CD4-positive, alpha-beta memory T cell (primary cell): ENCODE measurements at regions not wholly inside any gene's neighbourhood (a gene's known extent, or its start where the extent isn't known, plus 50 kb on each side); places are given as distances from the start of the nearest gene placed in this dataset.

ENCODE experiments used
- CTCF ChIA-PET: fragments of 350-600 bp; sonication (Branson Sonifier 250); formaldehyde crosslinking; loops from one replicate; lab custom pipeline; 2021; ENCODE audit warnings: inconsistent platforms; ENCODE audit not compliant: partially characterized antibody; lab: Charles Lee
- POLR2A ChIA-PET: fragments of 350-600 bp; sonication (Branson Sonifier 250); formaldehyde crosslinking; loops from one replicate; lab custom pipeline; 2021; ENCODE audit not compliant: partially characterized antibody; lab: Charles Lee
- DNase-seq, 5 donors: peaks; one replicate each; pipeline versions ENCODE4 v3.0.0 to v3.0.0-alpha.2; 2020 to 2022; ENCODE audit warnings: mixed read lengths in 1 of 5
- H3K27ac ChIP-seq: one replicate; pipeline ENCODE4 v1.7.0; 2013; ENCODE audit warnings: low read depth, low read length
- H3K27me3 ChIP-seq: 2 replicates; pipeline ENCODE4 v1.7.0; 2013; ENCODE audit warnings: mild to moderate bottlenecking, low read length, moderate library complexity; ENCODE audit not compliant: insufficient read depth
- H3K36me3 ChIP-seq: 2 replicates; pipeline ENCODE4 v1.7.0; 2013; ENCODE audit warnings: mild to moderate bottlenecking, low read length, moderate library complexity; ENCODE audit not compliant: insufficient read depth
- H3K4me1 ChIP-seq: 2 replicates; pipeline ENCODE4 v1.7.0; 2013; ENCODE audit warnings: mild to moderate bottlenecking, low read length, moderate library complexity; ENCODE audit not compliant: insufficient read depth
- H3K4me3 ChIP-seq, 2 donors: one replicate each; pipeline ENCODE4 v1.7.0; 2013; ENCODE audit warnings: low read length in 2 of 2, mild to moderate bottlenecking in 1 of 2
- H3K9me3 ChIP-seq, 2 donors: one replicate each; pipeline ENCODE4 v1.7.0; 2013; ENCODE audit warnings: low read length in 2 of 2, control low read depth in 1 of 2; ENCODE audit not compliant: control insufficient read depth in 1 of 2
- H3K27ac Mint-ChIP-seq, 7 donors: one replicate each; pipeline ENCODE4 v1.8.0; 2020 to 2021; ENCODE audit warnings: mixed read lengths in 7 of 7, mild to moderate bottlenecking in 6 of 7, inconsistent platforms in 3 of 7, moderate library complexity in 3 of 7
- H3K27me3 Mint-ChIP-seq, 2 donors: one replicate each; pipeline ENCODE4 v1.8.0; 2020 to 2021; ENCODE audit warnings: mixed read lengths in 2 of 2
- H3K36me3 Mint-ChIP-seq, 2 donors: one replicate each; pipeline ENCODE4 v1.8.0; 2020 to 2021; ENCODE audit warnings: mixed read lengths in 2 of 2, inconsistent platforms in 1 of 2, mild to moderate bottlenecking in 1 of 2
- H3K4me1 Mint-ChIP-seq, 4 donors: one replicate each; pipeline ENCODE4 v1.8.0; 2020 to 2021; ENCODE audit warnings: mixed read lengths in 4 of 4, mild to moderate bottlenecking in 1 of 4
- H3K4me3 Mint-ChIP-seq, 8 donors: one replicate each; pipeline ENCODE4 v1.8.0; 2020 to 2021; ENCODE audit warnings: mixed read lengths in 8 of 8, mild to moderate bottlenecking in 7 of 8, moderate library complexity in 6 of 8, inconsistent platforms in 3 of 8
- H3K9me3 Mint-ChIP-seq, 8 donors: one replicate each; pipeline ENCODE4 v1.8.0; 2020 to 2021; ENCODE audit warnings: mixed read lengths in 8 of 8, mild to moderate bottlenecking in 5 of 8, inconsistent platforms in 3 of 8, moderate library complexity in 1 of 8
- intact Hi-C: fragments of 100-400 bp; cut with micrococcal nuclease; formaldehyde crosslinking; loops from one replicate; pipeline ENCODE4 v1.15.1; 2023

DNA sequence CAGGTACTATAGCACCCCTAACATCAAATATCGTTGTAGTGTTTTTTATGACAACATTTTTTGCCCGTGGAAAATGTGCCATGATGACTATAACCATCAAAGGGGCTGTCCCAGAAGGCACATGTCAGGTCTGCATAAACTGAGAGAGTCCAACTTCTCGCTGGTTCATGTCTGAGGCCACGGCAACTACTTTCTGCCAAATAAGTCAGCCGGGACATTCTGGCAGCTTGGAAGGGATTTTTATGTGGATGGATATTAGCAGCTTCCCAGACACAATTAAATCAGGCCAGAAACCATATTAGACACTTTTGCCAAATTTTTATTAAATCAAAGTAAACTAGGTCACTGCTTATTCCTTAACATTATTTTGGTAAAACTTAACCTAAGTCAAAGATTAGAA lies 477.4 kb upstream of the FZD8 start:
- POLR2A ChIA-PET: no interaction called here
- no peak for DNase-seq
- Histone ChIP-seq H3K9me3 (no peaks in the 10 kb centered on the region), H3K27ac (no peak overlapping the region), H3K4me3 (no peak overlapping the region), H3K27me3 (no peaks in the 10 kb centered on the region), H3K36me3 (no peaks in the 10 kb centered on the region), H3K4me1 (no peaks in the 10 kb centered on the region)
- intact Hi-C loops: no loop called here
- peaks cover 0 to 13% (median 5%) of the 10 kb centered on the region in 8 donors for H3K9me3 Mint-ChIP-seq
- H3K27ac Mint-ChIP-seq: no peak overlapping the region
- peaks cover 0 to 1% (median 0%) of the 10 kb centered on the region in 4 donors for H3K4me1 Mint-ChIP-seq
- no peak overlapping the region for H3K4me3 Mint-ChIP-seq
- H3K36me3 Mint-ChIP-seq: no peaks in the 10 kb centered on the region
- no peaks in the 10 kb centered on the region for H3K27me3 Mint-ChIP-seq
- CTCF ChIA-PET: no interaction called here

DNA sequence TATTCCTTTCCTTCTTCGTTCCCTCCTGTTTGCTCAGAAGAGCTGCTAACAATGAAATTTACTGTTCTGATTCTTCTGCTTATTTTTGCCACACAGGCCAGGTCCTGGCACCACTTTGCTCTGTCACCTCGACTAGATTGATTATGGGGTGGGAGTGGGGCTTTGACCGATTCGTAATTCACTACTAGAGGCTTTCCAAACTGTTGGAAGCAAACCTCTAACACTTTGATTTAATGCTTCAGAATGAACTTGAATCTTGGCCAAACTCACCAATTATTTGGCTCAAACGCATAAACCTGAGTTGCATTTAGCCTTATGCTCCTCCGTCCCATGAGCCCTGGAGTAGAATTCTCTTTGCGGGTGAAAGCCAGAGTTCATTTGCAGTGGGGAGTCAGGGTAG lies 476.2 kb upstream of the FZD8 start:
- intact Hi-C loops: no loop called here
- Mint-ChIP-seq H3K27me3 (no peaks in the 10 kb centered on the region), H3K4me3 (no peak overlapping the region), H3K4me1 (peaks cover 0 to 1% (median 0%) of the 10 kb centered on the region in 4 donors), H3K36me3 (no peaks in the 10 kb centered on the region), H3K27ac (no peak overlapping the region), H3K9me3 (peaks cover 0 to 8% (median 0%) of the 10 kb centered on the region in 8 donors)
- Histone ChIP-seq H3K9me3 (no peaks in the 10 kb centered on the region), H3K27ac (no peak overlapping the region), H3K36me3 (no peaks in the 10 kb centered on the region), H3K4me3 (no peak overlapping the region), H3K4me1 (no peaks in the 10 kb centered on the region), H3K27me3 (no peaks in the 10 kb centered on the region)
- DNase-seq: no peak
- POLR2A ChIA-PET: no interaction called here
- CTCF ChIA-PET: no interaction called here

DNA sequence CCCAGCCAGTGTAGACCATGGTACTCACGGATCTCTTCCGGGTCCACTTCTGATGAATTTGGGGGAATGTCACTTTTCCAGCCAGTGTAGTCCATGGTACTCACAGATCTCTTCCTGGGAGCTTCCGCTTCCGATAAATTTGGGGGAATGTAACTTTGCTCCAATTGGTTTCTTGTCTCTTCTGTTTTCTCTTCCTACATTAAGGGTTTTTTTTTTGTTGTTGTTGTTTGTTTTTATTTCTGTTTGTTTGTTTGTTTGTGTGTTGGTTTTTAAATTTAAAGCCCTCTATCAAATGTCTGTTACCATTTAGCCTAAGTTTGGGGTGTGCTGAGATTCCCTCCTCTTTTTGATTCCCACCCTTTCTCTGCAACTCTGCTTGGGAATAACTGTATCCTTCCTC lies 475.8 kb upstream of the FZD8 start:
- intact Hi-C loops: no loop called here
- ChIA-PET POLR2A (no interaction called here), CTCF (no interaction called here)

DNA sequence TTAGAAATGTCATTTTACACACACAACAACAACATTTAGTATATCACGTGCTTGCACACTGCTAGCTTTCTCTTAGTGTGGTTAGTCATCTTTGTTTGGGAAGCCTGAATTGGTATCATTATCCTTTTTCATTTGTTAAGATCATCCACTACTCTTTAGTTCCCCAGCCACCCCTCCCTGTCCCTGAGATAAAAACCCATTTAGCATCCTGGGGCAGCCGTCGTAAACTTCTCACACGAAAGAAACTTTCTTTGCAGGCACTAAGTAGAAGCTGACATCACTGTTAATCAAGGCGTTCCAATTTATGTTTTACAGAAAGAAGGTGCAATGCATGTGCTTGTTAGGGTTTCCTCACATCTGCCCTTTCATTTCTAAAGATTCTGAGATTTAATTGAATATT lies 475.1 kb upstream of the FZD8 start:
- intact Hi-C loops: no loop called here
- Mint-ChIP-seq H3K9me3 (peaks cover 0 to 4% (median 2%) of the 10 kb centered on the region in 8 donors), H3K27me3 (no peaks in the 10 kb centered on the region), H3K27ac (no peak overlapping the region), H3K36me3 (no peaks in the 10 kb centered on the region), H3K4me3 (no peak overlapping the region), H3K4me1 (no peaks in the 10 kb centered on the region)
- no peaks in the 10 kb centered on the region for H3K4me1 ChIP-seq
- no peaks in the 10 kb centered on the region for H3K9me3 ChIP-seq
- H3K27me3 ChIP-seq: no peaks in the 10 kb centered on the region
- POLR2A ChIA-PET: no interaction called here
- CTCF ChIA-PET: no interaction called here
- H3K36me3 ChIP-seq: no peaks in the 10 kb centered on the region
- DNase-seq: no peak
- no peak overlapping the region for H3K27ac ChIP-seq
- H3K4me3 ChIP-seq: no peak overlapping the region

More for the DNA sequence above, 475.8 kb upstream of the FZD8 start:
- no peak for DNase-seq
- Histone ChIP-seq H3K27ac (no peak overlapping the region), H3K4me3 (no peak overlapping the region), H3K36me3 (no peaks in the 10 kb centered on the region), H3K27me3 (no peaks in the 10 kb centered on the region), H3K4me1 (no peaks in the 10 kb centered on the region), H3K9me3 (no peaks in the 10 kb centered on the region)
- Mint-ChIP-seq H3K4me1 (peaks cover 0 to 1% (median 0%) of the 10 kb centered on the region in 4 donors), H3K9me3 (peaks cover 0 to 6% (median 0%) of the 10 kb centered on the region in 8 donors), H3K27ac (no peak overlapping the region), H3K27me3 (no peaks in the 10 kb centered on the region), H3K4me3 (no peak overlapping the region), H3K36me3 (no peaks in the 10 kb centered on the region)

DNA sequence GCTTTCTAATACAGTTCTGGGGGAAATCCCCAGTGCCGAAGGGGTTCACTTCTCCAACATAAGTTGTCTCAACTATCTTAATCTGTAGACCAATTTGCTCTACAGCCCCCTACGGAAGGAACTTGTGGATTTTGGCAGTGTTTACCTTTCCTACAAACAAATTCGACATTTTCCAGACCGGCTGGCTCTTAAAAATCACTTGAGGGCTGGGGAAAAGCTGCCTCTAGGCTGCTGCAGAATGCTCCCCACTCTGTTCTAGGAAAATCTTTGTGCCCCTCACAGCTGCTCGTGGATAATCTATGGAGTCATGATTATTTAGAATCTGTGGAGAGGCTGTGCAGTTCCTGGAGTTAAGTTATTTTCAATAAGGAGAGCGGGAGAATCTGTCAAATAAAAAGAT lies 474.6 kb upstream of the FZD8 start:
- Mint-ChIP-seq H3K4me1 (no peaks in the 10 kb centered on the region), H3K27ac (no peak overlapping the region), H3K27me3 (no peaks in the 10 kb centered on the region), H3K4me3 (no peak overlapping the region), H3K36me3 (no peaks in the 10 kb centered on the region), H3K9me3 (peaks cover 0 to 5% (median 3%) of the 10 kb centered on the region in 8 donors)
- Histone ChIP-seq H3K4me1 (no peaks in the 10 kb centered on the region), H3K36me3 (no peaks in the 10 kb centered on the region), H3K9me3 (no peaks in the 10 kb centered on the region), H3K4me3 (no peak overlapping the region), H3K27ac (no peak overlapping the region), H3K27me3 (no peaks in the 10 kb centered on the region)
- ChIA-PET CTCF (no interaction called here), POLR2A (no interaction called here)
- intact Hi-C loops: no loop called here
- DNase-seq: no peak

DNA sequence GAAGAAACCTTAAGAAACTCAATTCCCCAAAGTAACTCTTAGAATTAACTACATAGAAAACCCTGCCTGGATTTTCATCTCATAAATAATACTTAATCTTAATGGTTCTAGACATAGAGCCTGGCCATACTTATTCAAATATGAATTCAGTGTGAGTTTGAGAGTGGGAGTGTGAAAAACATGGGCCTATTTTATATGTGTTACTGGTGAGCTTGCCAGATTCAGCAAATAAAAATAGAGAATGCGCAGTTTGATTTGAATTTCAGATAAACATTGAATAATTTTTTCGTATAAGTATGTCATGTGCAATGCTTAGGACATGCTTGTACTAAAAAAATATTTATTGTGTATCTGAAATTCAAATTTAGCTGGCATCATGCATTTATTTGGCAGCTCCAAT lies 473.9 kb upstream of the FZD8 start:
- DNase-seq: no peak
- Histone ChIP-seq H3K4me3 (no peak overlapping the region), H3K36me3 (no peaks in the 10 kb centered on the region), H3K27me3 (no peaks in the 10 kb centered on the region), H3K4me1 (no peaks in the 10 kb centered on the region), H3K9me3 (no peaks in the 10 kb centered on the region), H3K27ac (no peak overlapping the region)
- no peaks in the 10 kb centered on the region for H3K27me3 Mint-ChIP-seq
- no peak overlapping the region for H3K4me3 Mint-ChIP-seq
- peaks cover 0 to 5% (median 3%) of the 10 kb centered on the region in 8 donors for H3K9me3 Mint-ChIP-seq
- CTCF ChIA-PET: no interaction called here
- no peaks in the 10 kb centered on the region for H3K4me1 Mint-ChIP-seq
- no peak overlapping the region for H3K27ac Mint-ChIP-seq
- POLR2A ChIA-PET: no interaction called here
- H3K36me3 Mint-ChIP-seq: no peaks in the 10 kb centered on the region
- intact Hi-C loops: no loop called here

DNA sequence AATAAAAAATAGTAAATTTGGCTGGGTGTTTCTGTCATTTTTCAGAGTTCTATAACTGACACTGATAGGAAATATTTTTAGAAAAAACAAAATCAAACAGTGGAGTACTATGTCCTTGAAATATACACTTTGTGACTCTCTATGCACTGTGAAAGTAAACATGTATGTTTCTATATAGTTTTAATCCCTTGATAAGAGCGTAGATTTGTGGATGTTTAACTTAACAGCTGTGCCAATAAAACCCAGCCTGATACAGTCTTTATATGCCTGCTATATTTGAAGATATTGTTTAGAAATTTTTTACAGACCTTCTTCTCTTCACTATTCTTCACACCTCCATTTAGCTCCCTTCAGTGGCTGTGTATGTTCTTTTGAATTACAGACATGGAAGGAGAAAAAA lies 473.3 kb upstream of the FZD8 start:
- H3K9me3 Mint-ChIP-seq: peaks cover 0 to 5% (median 3%) of the 10 kb centered on the region in 8 donors

DNA sequence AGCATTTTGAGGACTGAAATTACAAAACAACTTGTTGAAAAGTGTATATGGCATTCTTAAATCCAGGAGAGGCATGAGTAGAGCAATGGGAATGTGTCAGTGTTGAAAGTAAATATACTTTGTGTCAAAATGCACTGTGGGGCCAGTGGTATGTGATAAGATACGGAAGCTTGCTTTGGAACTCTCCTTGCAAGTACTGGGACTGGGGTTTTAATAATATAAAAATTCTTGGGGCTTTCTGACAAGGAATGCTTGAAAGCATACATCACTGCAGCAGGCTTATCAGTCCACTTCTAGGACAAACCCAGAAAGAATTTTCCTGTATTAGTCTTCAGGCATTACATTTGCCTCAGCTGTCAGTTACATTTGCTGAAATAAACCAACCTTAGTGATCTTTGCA lies 472.8 kb upstream of the FZD8 start:
- intact Hi-C loops: no loop called here
- H3K4me3 Mint-ChIP-seq: no peak overlapping the region
- H3K4me3 ChIP-seq: no peak overlapping the region
- no peaks in the 10 kb centered on the region for H3K4me1 Mint-ChIP-seq
- peaks cover 0 to 5% (median 3%) of the 10 kb centered on the region in 8 donors for H3K9me3 Mint-ChIP-seq
- H3K27me3 Mint-ChIP-seq: no peaks in the 10 kb centered on the region
- ChIA-PET POLR2A (no interaction called here), CTCF (no interaction called here)
- no peaks in the 10 kb centered on the region for H3K36me3 ChIP-seq
- H3K27me3 ChIP-seq: no peaks in the 10 kb centered on the region
- no peak overlapping the region for H3K27ac Mint-ChIP-seq
- H3K9me3 ChIP-seq: no peaks in the 10 kb centered on the region
- DNase-seq: no peak
- H3K36me3 Mint-ChIP-seq: no peaks in the 10 kb centered on the region
- H3K4me1 ChIP-seq: no peaks in the 10 kb centered on the region
- no peak overlapping the region for H3K27ac ChIP-seq

More for the DNA sequence above, 473.3 kb upstream of the FZD8 start:
- no peaks in the 10 kb centered on the region for H3K36me3 Mint-ChIP-seq
- Histone ChIP-seq H3K4me1 (no peaks in the 10 kb centered on the region), H3K27me3 (no peaks in the 10 kb centered on the region), H3K36me3 (no peaks in the 10 kb centered on the region), H3K4me3 (no peak overlapping the region), H3K27ac (no peak overlapping the region), H3K9me3 (no peaks in the 10 kb centered on the region)
- H3K4me1 Mint-ChIP-seq: no peaks in the 10 kb centered on the region
- intact Hi-C loops: no loop called here
- ChIA-PET POLR2A (no interaction called here), CTCF (no interaction called here)
- H3K27me3 Mint-ChIP-seq: no peaks in the 10 kb centered on the region
- H3K4me3 Mint-ChIP-seq: no peak overlapping the region
- no peak for DNase-seq
- no peak overlapping the region for H3K27ac Mint-ChIP-seq
